ENCODE measurements at regions not wholly inside any gene's neighbourhood (a gene's known extent, or its start where the extent isn't known, plus 50 kb on each side); places are given as distances from the start of the nearest gene placed in this dataset.

GRCh38 chr2:120436460-120436739 is 90.5 kb downstream of the INHBB start:
- DNase-seq: no peak

GRCh38 chr2:120436885-120437603 is 91.1 kb downstream of the INHBB start:
- no peaks in the 10 kb centered on the region for H3K9me2 ChIP-seq (replicated peaks; ENCODE audit: insufficient read depth, low read length)
- H3K9me3 ChIP-seq (ENCODE audit: low read length): no peaks in the 10 kb centered on the region
- no peaks in the 10 kb centered on the region for H3K36me3 ChIP-seq (ENCODE audit: insufficient read depth, low read length)
- H2AFZ ChIP-seq (ENCODE audit: low read length): no peak overlapping the region
- DNase-seq: peak; percentile 84
- H4K20me1 ChIP-seq (ENCODE audit: insufficient read depth, low read depth, low read length): no peaks in the 10 kb centered on the region
- no peaks in the 10 kb centered on the region for H3K27me3 ChIP-seq (ENCODE audit: low read length)
- H3K79me2 ChIP-seq (ENCODE audit: low read length): no peaks in the 10 kb centered on the region
- H3K4me3 ChIP-seq (ENCODE audit: low read length): no peak overlapping the region
- peaks cover 66% of the 10 kb centered on the region for H3K4me1 ChIP-seq (ENCODE audit: low read length)
- H3K27ac ChIP-seq (ENCODE audit: low read length): no peak overlapping the region
- H3K4me2 ChIP-seq (ENCODE audit: low read depth, low read length, poor library complexity, severe bottlenecking): no peak overlapping the region
- H3K9ac ChIP-seq (ENCODE audit: low read length): no peak overlapping the region

More at GRCh38 chr2:120436460-120436739, 90.5 kb downstream of the INHBB start:
- H4K20me1 ChIP-seq (ENCODE audit: insufficient read depth, low read depth, low read length): no peaks in the 10 kb centered on the region
- H2AFZ ChIP-seq (ENCODE audit: low read length): no peak overlapping the region
- H3K4me2 ChIP-seq (ENCODE audit: low read depth, low read length, poor library complexity, severe bottlenecking): peak overlapping the region; percentile 30
- no peak overlapping the region for H3K27ac ChIP-seq (ENCODE audit: low read length)
- H3K9me2 ChIP-seq (replicated peaks; ENCODE audit: insufficient read depth, low read length): no peaks in the 10 kb centered on the region
- no peaks in the 10 kb centered on the region for H3K36me3 ChIP-seq (ENCODE audit: insufficient read depth, low read length)
- peaks cover 62% of the 10 kb centered on the region for H3K4me1 ChIP-seq (ENCODE audit: low read length)
- H3K27me3 ChIP-seq (ENCODE audit: low read length): no peaks in the 10 kb centered on the region
- no peak overlapping the region for H3K9ac ChIP-seq (ENCODE audit: low read length)
- H3K4me3 ChIP-seq (ENCODE audit: low read length): no peak overlapping the region
- no peaks in the 10 kb centered on the region for H3K9me3 ChIP-seq (ENCODE audit: low read length)
- H3K79me2 ChIP-seq (ENCODE audit: low read length): no peaks in the 10 kb centered on the region

- Histone ChIP-seq H4K20me1 (ENCODE audit: insufficient read depth, low read depth, low read length) (no peaks in the 10 kb centered on the region), H3K4me1 (ENCODE audit: low read length) (peaks cover 66% of the 10 kb centered on the region), H2AFZ (ENCODE audit: low read length) (no peak overlapping the region), H3K4me2 (ENCODE audit: low read depth, low read length, poor library complexity, severe bottlenecking) (no peak overlapping the region), H3K79me2 (ENCODE audit: low read length) (no peaks in the 10 kb centered on the region), H3K9me3 (ENCODE audit: low read length) (no peaks in the 10 kb centered on the region), H3K9ac (ENCODE audit: low read length) (no peak overlapping the region), H3K27ac (ENCODE audit: low read length) (no peak overlapping the region), H3K36me3 (ENCODE audit: insufficient read depth, low read length) (no peaks in the 10 kb centered on the region), H3K9me2 (replicated peaks; ENCODE audit: insufficient read depth, low read length) (no peaks in the 10 kb centered on the region), H3K4me3 (ENCODE audit: low read length) (no peak overlapping the region), H3K27me3 (ENCODE audit: low read length) (no peaks in the 10 kb centered on the region)
- DNase-seq: no peak
These were observed 91.7 kb downstream of the INHBB start for GRCh38 chr2:120437604-120438000.

- H3K9ac ChIP-seq (ENCODE audit: low read length): peak overlapping the region; percentile 48
- H2AFZ ChIP-seq (ENCODE audit: low read length): 0 out of 2 replicates have a peak overlapping the region, but pooled peaks have one; percentile 60
- peak; percentile 42 for DNase-seq
- H3K27ac ChIP-seq (ENCODE audit: low read length): peak overlapping the region; percentile 82
- no peaks in the 10 kb centered on the region for H3K36me3 ChIP-seq (ENCODE audit: insufficient read depth, low read length)
- H3K9me2 ChIP-seq (replicated peaks; ENCODE audit: insufficient read depth, low read length): no peaks in the 10 kb centered on the region
- H4K20me1 ChIP-seq (ENCODE audit: insufficient read depth, low read depth, low read length): no peaks in the 10 kb centered on the region
- no peaks in the 10 kb centered on the region for H3K79me2 ChIP-seq (ENCODE audit: low read length)
- H3K4me2 ChIP-seq (ENCODE audit: low read depth, low read length, poor library complexity, severe bottlenecking): peak overlapping the region; percentile 61
- H3K27me3 ChIP-seq (ENCODE audit: low read length): no peaks in the 10 kb centered on the region
- peak overlapping the region; percentile 12; the same call in 1 of the 2 replicates for H3K4me3 ChIP-seq (ENCODE audit: low read length)
- no peaks in the 10 kb centered on the region for H3K9me3 ChIP-seq (ENCODE audit: low read length)
- H3K4me1 ChIP-seq (ENCODE audit: low read length): peaks cover 66% of the 10 kb centered on the region
These were observed 92.5 kb downstream of the INHBB start for GRCh38 chr2:120438301-120439066.

GRCh38 chr2:120439067-120439368 is 93.1 kb downstream of the INHBB start:
- peaks cover 66% of the 10 kb centered on the region for H3K4me1 ChIP-seq (ENCODE audit: low read length)
- DNase-seq: no peak
- no peaks in the 10 kb centered on the region for H3K27me3 ChIP-seq (ENCODE audit: low read length)
- no peaks in the 10 kb centered on the region for H4K20me1 ChIP-seq (ENCODE audit: insufficient read depth, low read depth, low read length)
- no peaks in the 10 kb centered on the region for H3K9me2 ChIP-seq (replicated peaks; ENCODE audit: insufficient read depth, low read length)
- 0 out of 2 replicates have a peak overlapping the region, but pooled peaks have one; percentile 60 for H2AFZ ChIP-seq (ENCODE audit: low read length)
- H3K4me3 ChIP-seq (ENCODE audit: low read length): peak overlapping the region; percentile 12; the same call in 1 of the 2 replicates
- no peaks in the 10 kb centered on the region for H3K9me3 ChIP-seq (ENCODE audit: low read length)
- H3K27ac ChIP-seq (ENCODE audit: low read length): peak overlapping the region; percentile 82
- H3K79me2 ChIP-seq (ENCODE audit: low read length): no peaks in the 10 kb centered on the region
- H3K4me2 ChIP-seq (ENCODE audit: low read depth, low read length, poor library complexity, severe bottlenecking): peak overlapping the region; percentile 61
- H3K9ac ChIP-seq (ENCODE audit: low read length): peak overlapping the region; percentile 48
- no peaks in the 10 kb centered on the region for H3K36me3 ChIP-seq (ENCODE audit: insufficient read depth, low read length)

- H3K9ac ChIP-seq (ENCODE audit: low read length): no peak overlapping the region; the same call in 1 of the 2 replicates
- H2AFZ ChIP-seq (ENCODE audit: low read length): 0 out of 2 replicates have a peak overlapping the region, but pooled peaks have one; percentile 1
- H3K36me3 ChIP-seq (ENCODE audit: insufficient read depth, low read length): no peaks in the 10 kb centered on the region
- peak; percentile 70 for DNase-seq
- no peaks in the 10 kb centered on the region for H3K27me3 ChIP-seq (ENCODE audit: low read length)
- H3K4me3 ChIP-seq (ENCODE audit: low read length): peak overlapping the region; percentile 12; the same call in 1 of the 2 replicates
- H3K4me2 ChIP-seq (ENCODE audit: low read depth, low read length, poor library complexity, severe bottlenecking): peak overlapping the region; percentile 61
- H3K79me2 ChIP-seq (ENCODE audit: low read length): no peaks in the 10 kb centered on the region
- peaks cover 67% of the 10 kb centered on the region for H3K4me1 ChIP-seq (ENCODE audit: low read length)
- no peaks in the 10 kb centered on the region for H4K20me1 ChIP-seq (ENCODE audit: insufficient read depth, low read depth, low read length)
- peak overlapping the region; percentile 82 for H3K27ac ChIP-seq (ENCODE audit: low read length)
- H3K9me3 ChIP-seq (ENCODE audit: low read length): no peaks in the 10 kb centered on the region
- H3K9me2 ChIP-seq (replicated peaks; ENCODE audit: insufficient read depth, low read length): no peaks in the 10 kb centered on the region
These were observed 93.9 kb downstream of the INHBB start for GRCh38 chr2:120439637-120440384.

- peak overlapping the region; percentile 61 for H3K4me2 ChIP-seq (ENCODE audit: low read depth, low read length, poor library complexity, severe bottlenecking)
- no peaks in the 10 kb centered on the region for H3K36me3 ChIP-seq (ENCODE audit: insufficient read depth, low read length)
- H3K79me2 ChIP-seq (ENCODE audit: low read length): no peaks in the 10 kb centered on the region
- no peak overlapping the region for H3K27ac ChIP-seq (ENCODE audit: low read length)
- no peak overlapping the region for H2AFZ ChIP-seq (ENCODE audit: low read length)
- DNase-seq: no peak
- H4K20me1 ChIP-seq (ENCODE audit: insufficient read depth, low read depth, low read length): no peaks in the 10 kb centered on the region
- H3K9me3 ChIP-seq (ENCODE audit: low read length): no peaks in the 10 kb centered on the region
- H3K9me2 ChIP-seq (replicated peaks; ENCODE audit: insufficient read depth, low read length): no peaks in the 10 kb centered on the region
- H3K27me3 ChIP-seq (ENCODE audit: low read length): no peaks in the 10 kb centered on the region
- no peak overlapping the region for H3K4me3 ChIP-seq (ENCODE audit: low read length)
- H3K4me1 ChIP-seq (ENCODE audit: low read length): peaks cover 67% of the 10 kb centered on the region
- H3K9ac ChIP-seq (ENCODE audit: low read length): no peak overlapping the region
These were observed 94.8 kb downstream of the INHBB start for GRCh38 chr2:120440521-120441350.

Data from Karpas-422 (cell line).